ENCODE measurements at regions not wholly inside any gene's neighbourhood (a gene's known extent, or its start where the extent isn't known, plus 50 kb on each side); places are given as distances from the start of the nearest gene placed in this dataset.

DNA sequence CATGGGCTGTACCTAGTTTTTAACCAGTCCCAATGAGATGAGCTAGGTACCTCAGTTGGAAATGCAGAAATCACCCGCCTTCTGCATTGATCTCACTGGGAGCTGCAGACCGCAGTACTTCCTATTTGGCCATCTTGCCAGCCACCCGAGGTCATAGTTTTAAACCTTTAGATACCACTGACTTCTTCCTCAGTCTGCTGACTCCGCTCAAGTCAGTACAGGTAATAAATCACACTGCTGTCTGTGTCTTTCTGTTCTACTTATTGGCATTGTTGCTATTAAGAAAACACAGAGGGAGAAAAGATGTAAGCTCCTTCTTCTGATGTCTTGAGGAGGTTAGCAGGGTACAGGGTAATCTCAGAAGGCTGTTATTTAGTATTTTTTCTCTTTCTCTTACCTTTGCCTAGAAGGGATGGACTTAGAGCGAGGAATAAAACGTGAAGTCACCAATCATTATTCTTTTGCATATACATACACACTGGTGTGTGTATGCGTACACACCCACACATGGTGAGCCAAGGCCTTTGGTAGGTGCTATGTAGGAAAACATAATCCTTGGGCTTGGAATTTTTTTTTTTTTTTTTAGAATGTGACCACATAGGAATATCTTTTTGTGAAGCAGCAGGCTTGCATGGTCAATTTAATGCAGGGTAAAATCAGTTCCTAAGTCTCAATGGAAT is 197.2 kb downstream of the EDEM1 start:
- H3K4me3 ChIP-seq, result no peak overlapping the region
- H3K9me3 ChIP-seq, result no peaks in the 10 kb centered on the region
- H3K27ac ChIP-seq, result no peak overlapping the region
- no peaks in the 10 kb centered on the region for H3K27me3 ChIP-seq
- TF ChIP-seq EP300 (IDR thresholded peaks at IDR 0.05) (no peak), POLR2A (IDR thresholded peaks at IDR 0.05) (no peak), POLR2AphosphoS5 (IDR thresholded peaks at IDR 0.05) (no peak)
- TF ChIP-seq, protein P1, sequence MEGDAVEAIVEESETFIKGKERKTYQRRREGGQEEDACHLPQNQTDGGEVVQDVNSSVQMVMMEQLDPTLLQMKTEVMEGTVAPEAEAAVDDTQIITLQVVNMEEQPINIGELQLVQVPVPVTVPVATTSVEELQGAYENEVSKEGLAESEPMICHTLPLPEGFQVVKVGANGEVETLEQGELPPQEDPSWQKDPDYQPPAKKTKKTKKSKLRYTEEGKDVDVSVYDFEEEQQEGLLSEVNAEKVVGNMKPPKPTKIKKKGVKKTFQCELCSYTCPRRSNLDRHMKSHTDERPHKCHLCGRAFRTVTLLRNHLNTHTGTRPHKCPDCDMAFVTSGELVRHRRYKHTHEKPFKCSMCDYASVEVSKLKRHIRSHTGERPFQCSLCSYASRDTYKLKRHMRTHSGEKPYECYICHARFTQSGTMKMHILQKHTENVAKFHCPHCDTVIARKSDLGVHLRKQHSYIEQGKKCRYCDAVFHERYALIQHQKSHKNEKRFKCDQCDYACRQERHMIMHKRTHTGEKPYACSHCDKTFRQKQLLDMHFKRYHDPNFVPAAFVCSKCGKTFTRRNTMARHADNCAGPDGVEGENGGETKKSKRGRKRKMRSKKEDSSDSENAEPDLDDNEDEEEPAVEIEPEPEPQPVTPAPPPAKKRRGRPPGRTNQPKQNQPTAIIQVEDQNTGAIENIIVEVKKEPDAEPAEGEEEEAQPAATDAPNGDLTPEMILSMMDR (IDR thresholded peaks at IDR 0.05), result no peak
- WGBS, result 85% methylated on average over 7 of the region's 7 CpGs
- no peaks in the 10 kb centered on the region for H3K36me3 ChIP-seq
- no peak for DNase-seq (ENCODE audit: low spot score in 2 of 2)
- H3K4me1 ChIP-seq, result no peaks in the 10 kb centered on the region

DNA sequence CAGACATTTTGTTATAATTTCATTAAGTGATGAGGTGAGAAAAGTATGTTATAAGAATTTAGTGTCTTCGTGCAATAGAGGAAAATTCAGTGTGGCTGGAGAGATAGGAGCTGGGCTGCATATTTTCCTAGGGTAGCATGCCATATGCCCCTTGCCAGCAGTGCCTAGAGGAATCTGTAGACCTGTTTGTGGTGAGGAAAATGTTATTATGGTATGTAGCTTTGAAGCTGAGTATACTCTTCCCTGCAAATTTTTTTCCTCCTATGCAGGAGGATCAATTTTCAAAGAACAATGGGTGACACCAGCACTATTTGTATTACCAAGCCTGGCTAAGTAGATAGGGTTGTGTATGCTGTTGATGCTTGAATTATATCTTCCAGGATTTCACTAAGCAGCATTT is 200.6 kb downstream of the EDEM1 start:
- no peaks in the 10 kb centered on the region for H3K27me3 ChIP-seq
- TF ChIP-seq POLR2A (IDR thresholded peaks at IDR 0.05), result no peak
- no peak overlapping the region for H3K4me3 ChIP-seq
- H3K36me3 ChIP-seq, result no peaks in the 10 kb centered on the region
- H3K27ac ChIP-seq, result no peak overlapping the region
- H3K4me1 ChIP-seq, result peaks cover 4% of the 10 kb centered on the region
- H3K9me3 ChIP-seq, result no peaks in the 10 kb centered on the region
- no peak for DNase-seq (ENCODE audit: low spot score in 2 of 2)
- WGBS, result 53% methylated on average over 1 of the region's 1 CpG

DNA sequence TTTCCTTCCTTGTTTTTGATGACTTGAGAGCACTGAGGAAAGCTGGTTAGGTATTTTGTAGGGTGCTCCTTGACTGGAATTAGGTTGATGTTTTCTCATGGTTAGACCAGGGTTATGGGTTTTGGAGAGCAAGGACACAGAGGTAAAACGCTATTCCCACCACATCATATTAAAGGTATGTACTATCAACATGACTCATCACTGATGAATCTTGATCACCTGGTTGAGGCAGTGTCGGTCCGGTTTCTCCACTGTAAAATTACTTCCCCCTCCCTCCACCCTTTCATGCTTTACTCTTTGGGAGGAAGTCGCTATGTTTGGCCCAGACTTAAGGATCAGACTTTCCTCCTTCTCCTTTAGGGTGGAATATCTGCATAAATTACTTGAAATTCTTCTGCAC is 201.6 kb downstream of the EDEM1 start:
- TF ChIP-seq POLR2AphosphoS5 (IDR thresholded peaks at IDR 0.05) (no peak), EP300 (IDR thresholded peaks at IDR 0.05) (no peak), POLR2A (IDR thresholded peaks at IDR 0.05) (no peak)
- TF ChIP-seq, protein P1 (IDR thresholded peaks at IDR 0.05), result no peak
- Histone ChIP-seq H3K36me3 (no peaks in the 10 kb centered on the region), H3K27me3 (no peaks in the 10 kb centered on the region), H3K9me3 (no peaks in the 10 kb centered on the region), H3K4me3 (no peak overlapping the region), H3K4me1 (peaks cover 4% of the 10 kb centered on the region), H3K27ac (no peak overlapping the region)
- 55% methylated on average over 4 of the region's 4 CpGs for WGBS
- DNase-seq (ENCODE audit: low spot score in 2 of 2), result no peak

DNA sequence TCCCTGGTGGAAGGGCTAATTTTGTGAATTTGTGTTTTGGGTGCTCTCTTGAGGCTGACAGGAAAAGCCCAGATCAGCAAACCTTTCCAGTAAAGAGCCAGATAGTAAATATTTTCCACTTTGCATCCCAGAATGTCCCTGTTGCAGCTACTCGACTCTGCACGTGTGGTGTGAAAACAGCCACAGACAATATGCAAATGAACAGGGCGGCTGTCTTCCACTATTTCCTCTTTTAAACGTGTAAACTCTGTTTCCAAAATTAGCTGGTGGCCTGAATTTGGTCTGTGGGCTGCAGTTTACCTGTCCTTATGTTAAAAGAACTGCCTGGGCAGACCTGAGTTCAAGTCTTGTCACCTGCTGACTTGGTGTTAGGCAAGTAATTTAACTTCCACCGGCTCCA is 202.7 kb downstream of the EDEM1 start:
- Histone ChIP-seq H3K9me3 (no peaks in the 10 kb centered on the region), H3K27me3 (no peaks in the 10 kb centered on the region), H3K4me1 (peaks cover 4% of the 10 kb centered on the region), H3K27ac (no peak overlapping the region), H3K4me3 (no peak overlapping the region), H3K36me3 (no peaks in the 10 kb centered on the region)
- WGBS, result 33% methylated on average over 5 of the region's 5 CpGs
- no peak for DNase-seq (ENCODE audit: low spot score in 2 of 2)
- TF ChIP-seq POLR2AphosphoS5 (IDR thresholded peaks at IDR 0.05), result no peak
- TF ChIP-seq, protein P1 (IDR thresholded peaks at IDR 0.05), result no peak
- no peak for TF ChIP-seq EP300 (IDR thresholded peaks at IDR 0.05)
- no peak for TF ChIP-seq POLR2A (IDR thresholded peaks at IDR 0.05)

DNA sequence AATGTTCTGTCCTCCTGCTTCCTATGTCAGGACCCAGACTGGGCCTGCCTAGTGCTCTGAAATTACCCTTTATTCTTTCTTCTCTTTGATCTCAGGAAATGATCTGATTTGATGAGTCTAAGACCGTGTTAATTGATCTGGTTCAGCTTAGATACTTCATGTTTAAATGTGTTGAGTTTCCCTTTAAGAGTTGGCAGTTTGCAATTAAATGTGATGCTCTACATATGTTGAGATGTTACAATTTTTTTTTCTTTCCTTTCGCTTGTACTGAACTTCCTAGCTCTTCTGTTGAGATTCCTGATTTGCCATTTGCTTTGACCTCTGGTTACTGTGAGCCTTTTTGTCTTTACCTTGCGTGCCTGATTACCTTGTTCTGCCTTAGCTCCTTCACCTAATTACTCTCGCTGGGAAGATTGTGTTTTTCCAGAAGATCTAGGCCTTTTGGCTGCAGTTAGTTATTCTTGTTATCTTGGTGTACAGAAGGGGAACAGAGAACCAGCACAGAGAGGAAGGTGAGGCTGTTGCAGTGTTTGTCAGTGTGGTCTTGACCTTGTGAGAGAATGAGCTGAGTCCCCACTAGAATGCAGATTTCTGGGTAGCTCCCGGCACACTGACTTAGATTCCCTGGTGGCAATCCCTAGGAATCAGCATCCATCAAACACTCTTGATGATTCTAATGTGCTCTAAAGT is 203.6 kb downstream of the EDEM1 start:
- Histone ChIP-seq H3K36me3 (no peaks in the 10 kb centered on the region), H3K27me3 (no peaks in the 10 kb centered on the region), H3K27ac (no peak overlapping the region), H3K9me3 (no peaks in the 10 kb centered on the region), H3K4me1 (peaks cover 4% of the 10 kb centered on the region), H3K4me3 (no peak overlapping the region)
- 68% methylated on average over 5 of the region's 5 CpGs for WGBS
- no peak for DNase-seq (ENCODE audit: low spot score in 2 of 2)
- TF ChIP-seq EP300 (IDR thresholded peaks at IDR 0.05) (no peak), POLR2AphosphoS5 (IDR thresholded peaks at IDR 0.05) (no peak), POLR2A (IDR thresholded peaks at IDR 0.05) (no peak)
- TF ChIP-seq, protein P1 (IDR thresholded peaks at IDR 0.05), result no peak
